ENCODE measurements at regions not wholly inside any gene's neighbourhood (a gene's known extent, or its start where the extent isn't known, plus 50 kb on each side); places are given as distances from the start of the nearest gene placed in this dataset.
"Not testable (repeated sequence)": the region's sequence is repeated elsewhere in the genome, so short reads cannot be mapped to it uniquely, and the experiment has no call there.

- no peak for DNase-seq (ENCODE audit: insufficient read length)
- TF ChIP-seq POLR2AphosphoS5 (IDR thresholded peaks at IDR 0.05; ENCODE audit: low read depth, low read length) (no peak), TAF1 (IDR thresholded peaks at IDR 0.05; ENCODE audit: borderline replicate concordance, low read depth, low read length) (no peak), POLR2A (IDR thresholded peaks at IDR 0.05; ENCODE audit: low read depth, low read length) (no peak)
- no peak for FAIRE-seq
Measured at GRCh38 chr14:85061256-85061655, 468.7 kb upstream of the FLRT2 start.

DNA sequence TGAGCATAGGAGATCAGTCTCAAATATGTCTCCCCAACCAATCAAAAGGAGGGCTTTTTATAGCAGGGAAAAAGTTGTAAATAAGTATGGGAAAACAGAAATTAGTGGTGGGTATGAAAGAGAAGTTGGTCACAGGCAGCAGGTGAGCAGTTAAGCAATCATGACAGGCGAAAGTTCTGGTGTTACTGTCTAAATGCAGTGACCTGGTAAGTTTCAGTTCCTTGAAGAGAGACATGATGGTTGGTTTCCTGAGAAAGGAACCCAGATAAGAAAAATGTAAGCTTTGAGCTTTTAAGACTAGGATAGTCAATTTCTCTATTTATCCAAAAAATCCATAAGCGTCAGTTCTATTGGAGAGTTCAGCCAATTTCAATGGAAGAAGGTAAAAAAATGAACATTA, 466.2 kb upstream of the FLRT2 start:
- TF ChIP-seq POLR2AphosphoS5 (IDR thresholded peaks at IDR 0.05; ENCODE audit: low read depth, low read length) (no peak), TAF1 (IDR thresholded peaks at IDR 0.05; ENCODE audit: borderline replicate concordance, low read depth, low read length) (no peak), POLR2A (IDR thresholded peaks at IDR 0.05; ENCODE audit: low read depth, low read length) (no peak)
- DNase-seq (ENCODE audit: insufficient read length) (no peak), FAIRE-seq (no peak)

- FAIRE-seq, result no peak
- TF ChIP-seq POLR2A (IDR thresholded peaks at IDR 0.05; ENCODE audit: low read depth, low read length) (no peak), TAF1 (IDR thresholded peaks at IDR 0.05; ENCODE audit: borderline replicate concordance, low read depth, low read length) (no peak), POLR2AphosphoS5 (IDR thresholded peaks at IDR 0.05; ENCODE audit: low read depth, low read length) (no peak)
- no peak for DNase-seq (ENCODE audit: insufficient read length)
Measured at GRCh38 chr14:85071447-85071846, 458.5 kb upstream of the FLRT2 start.

DNA sequence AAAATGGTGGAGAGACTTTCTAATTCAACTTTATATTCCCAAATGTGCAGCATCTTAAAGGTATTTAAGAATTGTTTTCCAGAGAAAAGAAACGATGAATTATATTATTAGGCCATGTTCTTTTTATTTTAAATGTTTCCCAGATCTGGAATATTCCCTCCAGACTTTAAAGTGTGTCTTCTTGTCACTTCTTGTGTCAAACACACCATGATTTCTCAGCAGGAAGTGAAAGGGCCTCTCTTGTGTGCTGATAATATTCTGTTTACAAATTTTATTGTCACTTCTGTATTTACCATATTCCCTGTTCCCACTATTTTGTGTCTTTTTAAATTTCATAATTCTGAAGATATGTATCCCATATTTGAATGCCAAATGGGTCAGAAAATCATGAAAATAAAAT, 455.0 kb upstream of the FLRT2 start:
- no peak for TF ChIP-seq POLR2A (IDR thresholded peaks at IDR 0.05; ENCODE audit: low read depth, low read length)
- no peak for DNase-seq (ENCODE audit: insufficient read length)
- no peak for FAIRE-seq

- DNase-seq (ENCODE audit: insufficient read length) (no peak), FAIRE-seq (no peak)
- TF ChIP-seq POLR2A (IDR thresholded peaks at IDR 0.05; ENCODE audit: low read depth, low read length) (no peak), POLR2AphosphoS5 (IDR thresholded peaks at IDR 0.05; ENCODE audit: low read depth, low read length) (no peak), TAF1 (IDR thresholded peaks at IDR 0.05; ENCODE audit: borderline replicate concordance, low read depth, low read length) (no peak)
Measured at GRCh38 chr14:85075694-85076476, 454.1 kb upstream of the FLRT2 start.

GRCh38 chr14:85077716-85078115, 452.2 kb upstream of the FLRT2 start:
- FAIRE-seq; DNase-seq (ENCODE audit: insufficient read length): not testable (repeated sequence)

DNA sequence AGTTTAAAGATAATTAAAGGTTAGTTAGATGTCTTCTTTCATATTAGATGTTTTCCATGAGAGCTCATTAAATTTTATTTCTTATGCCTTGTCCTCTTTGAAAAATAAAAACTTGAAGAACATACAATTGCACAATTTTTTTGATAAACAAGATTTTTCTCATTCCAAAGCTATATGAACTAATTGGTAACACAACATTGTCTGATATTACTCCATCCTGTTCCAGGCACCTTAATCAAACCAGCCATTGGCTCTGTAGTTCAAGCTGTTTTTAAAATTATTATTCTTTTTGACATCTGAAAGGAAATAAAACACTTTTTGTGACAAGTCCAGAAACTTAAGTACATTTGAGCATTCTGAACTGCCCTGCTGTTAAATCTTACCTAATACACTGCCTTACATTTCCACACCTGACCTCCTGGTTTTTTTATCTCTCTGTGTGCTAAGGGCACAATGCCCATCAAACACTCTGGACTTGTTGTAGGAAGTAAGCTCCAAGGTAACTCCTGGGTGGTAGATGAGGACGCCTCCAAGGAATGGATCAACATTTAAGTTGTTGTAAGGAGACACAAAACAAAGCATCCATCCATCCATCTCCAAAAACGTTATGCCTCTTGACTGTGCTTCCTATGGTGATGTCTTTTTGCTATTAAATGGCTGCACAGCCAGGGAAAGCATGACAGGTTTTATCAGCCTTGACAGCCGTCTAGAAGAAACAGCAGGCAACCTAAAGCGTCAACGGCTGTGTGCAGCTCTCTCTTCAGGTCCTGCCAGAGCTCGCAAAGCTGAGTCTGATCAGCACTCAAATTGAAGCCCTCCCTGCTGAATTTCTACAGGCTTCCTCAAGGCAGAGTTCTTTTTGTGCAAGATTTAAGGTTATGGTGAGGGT, 449.9 kb upstream of the FLRT2 start:
- DNase-seq (ENCODE audit: insufficient read length) (no peak), FAIRE-seq (no peak)
- TF ChIP-seq TAF1 (IDR thresholded peaks at IDR 0.05; ENCODE audit: borderline replicate concordance, low read depth, low read length), result no peak
- no peak for TF ChIP-seq POLR2A (IDR thresholded peaks at IDR 0.05; ENCODE audit: low read depth, low read length)
- TF ChIP-seq POLR2AphosphoS5 (IDR thresholded peaks at IDR 0.05; ENCODE audit: low read depth, low read length), result no peak

DNA sequence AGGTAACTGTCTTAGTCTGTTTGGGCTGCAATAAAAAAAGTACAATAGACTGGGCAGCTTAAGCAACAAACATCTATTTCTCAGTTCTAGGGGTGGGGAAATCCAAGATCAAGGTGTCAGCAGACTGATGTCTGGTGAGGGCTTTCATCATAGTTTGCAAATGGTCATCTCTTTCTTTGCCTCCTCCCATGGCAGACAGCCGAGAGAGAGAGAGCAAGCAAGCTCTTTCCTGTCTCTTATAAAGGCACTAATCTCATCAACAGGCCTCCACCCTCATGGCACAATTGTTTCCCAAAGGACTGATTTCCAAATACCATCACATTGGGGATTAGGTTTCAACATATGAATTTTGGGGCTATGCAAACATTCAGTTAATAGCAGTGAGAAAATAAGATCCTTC, 445.6 kb upstream of the FLRT2 start:
- TF ChIP-seq POLR2AphosphoS5 (IDR thresholded peaks at IDR 0.05; ENCODE audit: low read depth, low read length) (no peak), TAF1 (IDR thresholded peaks at IDR 0.05; ENCODE audit: borderline replicate concordance, low read depth, low read length) (no peak), POLR2A (IDR thresholded peaks at IDR 0.05; ENCODE audit: low read depth, low read length) (no peak)
- DNase-seq (ENCODE audit: insufficient read length) (no peak), FAIRE-seq (no peak)

- no peak for FAIRE-seq
- TF ChIP-seq POLR2A (IDR thresholded peaks at IDR 0.05; ENCODE audit: low read depth, low read length), result no peak
- no peak for TF ChIP-seq POLR2AphosphoS5 (IDR thresholded peaks at IDR 0.05; ENCODE audit: low read depth, low read length)
Measured at GRCh38 chr14:85085981-85086380, 444.0 kb upstream of the FLRT2 start.

DNA sequence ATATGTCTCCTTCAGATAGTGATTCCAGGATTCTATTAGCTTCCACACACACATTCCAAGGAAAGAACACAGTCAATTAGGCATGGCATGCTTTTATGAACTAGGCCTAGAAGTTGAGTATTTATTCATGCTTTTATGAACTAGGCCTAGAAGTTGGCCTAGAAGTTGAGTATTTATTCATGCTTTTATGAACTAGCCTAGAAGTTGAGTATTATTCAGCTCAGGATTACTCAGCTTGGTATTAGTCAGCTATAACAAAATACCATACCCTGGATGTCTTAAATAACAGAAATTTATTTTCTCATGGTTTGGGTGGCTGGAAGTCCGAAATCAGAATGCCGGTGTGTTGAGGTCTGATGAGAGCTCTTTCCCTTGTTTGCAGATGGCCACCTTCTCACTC, 442.7 kb upstream of the FLRT2 start:
- DNase-seq (ENCODE audit: insufficient read length) (no peak), FAIRE-seq (no peak)
- TF ChIP-seq POLR2A (IDR thresholded peaks at IDR 0.05; ENCODE audit: low read depth, low read length), result no peak
- no peak for TF ChIP-seq POLR2AphosphoS5 (IDR thresholded peaks at IDR 0.05; ENCODE audit: low read depth, low read length)
- no peak for TF ChIP-seq TAF1 (IDR thresholded peaks at IDR 0.05; ENCODE audit: borderline replicate concordance, low read depth, low read length)

More at GRCh38 chr14:85085981-85086380, 444.0 kb upstream of the FLRT2 start:
- no peak for DNase-seq (ENCODE audit: insufficient read length)

- DNase-seq (ENCODE audit: insufficient read length), result no peak
- FAIRE-seq, result no peak
- TF ChIP-seq POLR2A (IDR thresholded peaks at IDR 0.05; ENCODE audit: low read depth, low read length) (no peak), TAF1 (IDR thresholded peaks at IDR 0.05; ENCODE audit: borderline replicate concordance, low read depth, low read length) (no peak), POLR2AphosphoS5 (IDR thresholded peaks at IDR 0.05; ENCODE audit: low read depth, low read length) (no peak)
Measured at GRCh38 chr14:85088192-85088591, 441.8 kb upstream of the FLRT2 start.

- TF ChIP-seq TAF1 (IDR thresholded peaks at IDR 0.05; ENCODE audit: borderline replicate concordance, low read depth, low read length), result no peak
- no peak for TF ChIP-seq POLR2AphosphoS5 (IDR thresholded peaks at IDR 0.05; ENCODE audit: low read depth, low read length)
- TF ChIP-seq POLR2A (IDR thresholded peaks at IDR 0.05; ENCODE audit: low read depth, low read length), result no peak
- DNase-seq (ENCODE audit: insufficient read length) (no peak), FAIRE-seq (no peak)
Measured at GRCh38 chr14:85090681-85091080, 439.3 kb upstream of the FLRT2 start.
